Anterior cingulate cortex (tissue), 58 donors: ENCODE measurements at regions not wholly inside any gene's neighbourhood (a gene's known extent, or its start where the extent isn't known, plus 50 kb on each side); places are given as distances from the start of the nearest gene placed in this dataset.
"Not testable (repeated sequence)": the region's sequence is repeated elsewhere in the genome, so short reads cannot be mapped to it uniquely, and the experiment has no call there.

Experiments used
- DNase-seq, 58 donors: peaks; one replicate each; lab custom pipeline; 2025; lab: John Stamatoyannopoulos, UW

DNA sequence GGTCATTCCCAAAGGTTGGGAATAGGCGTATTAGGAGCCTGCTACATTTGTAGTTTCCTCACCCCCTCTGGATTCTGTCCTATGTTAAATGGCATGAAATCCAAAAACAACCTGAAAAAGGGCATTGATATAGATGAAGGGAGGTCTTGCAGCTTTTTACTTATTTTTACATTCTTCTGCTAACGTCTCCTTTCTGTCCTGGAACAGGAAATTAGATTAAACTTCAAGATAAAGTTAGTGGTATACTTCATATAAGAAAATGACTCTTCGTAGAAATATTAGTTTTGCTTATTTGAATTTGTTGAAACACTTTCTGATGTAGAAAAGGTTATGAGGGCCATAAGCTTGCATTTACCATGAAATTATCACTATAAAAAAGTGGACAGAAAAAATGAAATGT lies 694.5 kb downstream of the ADCYAP1 start:
- no peak for DNase-seq

DNA sequence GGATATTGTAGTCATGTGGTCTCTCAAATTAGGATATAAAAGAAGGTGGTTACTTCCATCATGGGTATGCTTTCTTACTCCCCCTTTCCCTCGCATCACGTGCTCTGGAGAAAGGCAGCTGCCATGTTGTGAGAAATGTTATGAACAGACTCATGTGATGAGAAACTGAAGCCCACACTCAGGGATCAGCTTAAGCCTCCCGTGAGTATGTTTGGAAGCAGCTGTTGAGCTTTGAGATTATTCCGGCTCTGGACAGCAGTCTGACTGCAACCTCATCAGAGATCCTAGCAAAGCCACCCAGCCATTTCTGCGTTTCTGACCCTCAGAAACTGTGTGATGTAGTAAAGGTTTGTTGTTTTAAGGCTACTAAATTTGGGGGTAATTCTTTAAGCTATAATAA lies 700.1 kb downstream of the ADCYAP1 start:
- no peak for DNase-seq

DNA sequence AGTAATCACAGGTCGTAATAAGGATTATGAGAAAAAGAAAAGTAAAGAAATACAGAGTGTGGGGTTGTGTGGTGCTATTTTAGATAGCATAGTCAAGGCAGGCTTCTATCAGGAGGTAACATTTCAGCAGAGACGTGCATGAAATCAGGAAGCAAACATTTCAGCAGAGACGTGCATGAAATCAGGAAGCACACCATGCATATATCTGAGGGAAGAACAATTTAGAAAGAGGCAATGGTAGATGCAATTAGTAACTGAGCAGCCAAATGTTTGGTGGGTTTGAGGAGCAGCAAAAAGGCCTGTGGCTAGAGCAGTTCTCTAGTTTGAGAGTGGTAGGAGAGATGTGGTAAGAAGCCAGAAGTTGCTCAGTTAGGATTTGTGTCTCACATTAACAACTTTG lies 713.7 kb downstream of the ADCYAP1 start:
- DNase-seq: no peak

DNA sequence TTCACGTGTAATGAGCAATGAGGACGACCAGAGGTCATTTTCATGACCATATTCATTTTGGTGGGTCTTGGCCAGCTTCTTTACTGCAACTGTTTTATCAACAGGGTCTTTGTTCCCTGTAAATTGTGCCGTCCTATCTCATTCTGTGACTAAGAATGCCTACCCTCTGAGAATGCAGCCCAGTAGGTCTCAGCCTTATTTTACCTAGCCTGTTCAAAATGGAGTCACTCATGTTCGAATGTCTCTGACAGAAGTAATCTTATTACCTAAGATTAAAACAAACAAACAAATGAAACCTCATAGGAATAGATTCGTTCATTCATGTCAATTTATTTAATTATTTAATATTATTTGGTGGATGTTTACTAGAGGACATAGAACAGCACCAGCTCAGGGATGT lies 714.8 kb downstream of the ADCYAP1 start:
- DNase-seq: no peak

DNA sequence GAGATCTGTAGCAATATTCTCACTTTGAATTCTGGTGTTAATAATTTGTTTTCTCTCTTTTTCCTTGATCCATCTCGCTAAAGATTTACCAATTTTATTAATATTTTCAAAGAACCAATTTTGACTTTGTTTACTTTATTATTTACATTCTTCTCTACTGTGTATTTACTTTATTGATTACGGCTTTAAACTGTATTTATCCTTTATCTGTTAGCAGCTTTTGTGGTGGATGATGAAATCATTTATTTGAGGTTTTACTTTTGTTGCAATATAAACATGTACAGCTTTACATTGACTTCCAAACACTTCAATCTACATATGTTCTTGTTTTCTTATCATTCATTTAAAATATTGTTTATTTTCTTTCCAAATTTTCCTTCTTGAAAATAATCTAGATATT lies 719.9 kb downstream of the ADCYAP1 start:
- no peak for DNase-seq

DNA sequence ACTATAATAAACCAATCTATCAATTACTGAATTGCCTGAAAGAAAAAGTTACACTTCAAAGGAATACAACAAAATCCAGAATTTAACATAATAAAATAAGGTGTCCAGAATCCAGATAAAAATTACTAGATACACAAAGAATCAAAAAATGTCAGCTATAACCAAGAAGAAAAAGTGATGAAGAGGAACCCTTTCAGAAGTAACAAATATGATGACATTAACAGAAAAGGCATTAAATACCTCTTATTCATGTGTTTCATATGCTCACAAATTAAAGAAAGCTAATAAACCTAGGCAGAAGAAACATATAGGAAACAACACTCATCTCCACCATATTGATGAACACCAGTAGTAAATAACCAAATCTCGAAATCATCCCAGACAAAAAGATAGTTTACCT lies 722.8 kb downstream of the ADCYAP1 start:
- DNase-seq: no peak

DNA sequence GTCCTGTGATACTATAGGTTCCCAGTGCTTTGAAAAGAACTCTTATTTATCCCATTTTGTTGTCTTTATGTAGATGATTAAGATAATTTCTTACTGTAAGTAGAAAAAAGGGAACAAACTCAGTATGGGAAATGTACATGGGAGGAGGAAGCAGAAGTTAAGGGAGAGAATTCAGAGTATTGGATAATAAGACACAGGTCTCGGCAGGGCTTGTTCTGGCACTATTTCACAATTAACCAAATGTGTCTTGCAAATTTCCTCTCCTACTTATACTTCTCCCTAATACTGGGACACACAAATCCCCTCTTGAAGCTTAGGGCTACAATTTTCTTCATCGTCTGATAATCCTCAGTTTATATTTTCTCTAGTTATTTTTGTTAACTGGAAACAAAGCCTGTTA lies 744.0 kb downstream of the ADCYAP1 start:
- DNase-seq: no peak

DNA sequence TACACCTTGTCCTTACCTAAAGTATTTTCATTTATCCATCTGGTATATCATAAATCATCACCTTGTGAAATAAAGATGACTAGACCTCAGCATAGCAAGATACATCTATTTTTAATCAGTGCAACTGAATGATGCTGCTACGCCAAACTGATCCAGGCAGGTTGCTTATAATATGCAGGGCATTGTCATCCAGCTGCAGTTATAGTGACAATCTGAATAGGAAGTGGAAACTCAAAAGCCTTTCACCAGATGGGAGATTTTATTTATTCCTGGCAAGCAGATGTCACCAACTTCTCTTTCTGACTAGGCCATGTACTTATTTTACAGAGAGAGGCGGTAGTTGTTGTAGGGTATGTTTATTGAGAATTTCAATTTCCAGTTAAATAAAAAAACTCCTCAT lies 747.3 kb downstream of the ADCYAP1 start:
- no peak for DNase-seq

DNA sequence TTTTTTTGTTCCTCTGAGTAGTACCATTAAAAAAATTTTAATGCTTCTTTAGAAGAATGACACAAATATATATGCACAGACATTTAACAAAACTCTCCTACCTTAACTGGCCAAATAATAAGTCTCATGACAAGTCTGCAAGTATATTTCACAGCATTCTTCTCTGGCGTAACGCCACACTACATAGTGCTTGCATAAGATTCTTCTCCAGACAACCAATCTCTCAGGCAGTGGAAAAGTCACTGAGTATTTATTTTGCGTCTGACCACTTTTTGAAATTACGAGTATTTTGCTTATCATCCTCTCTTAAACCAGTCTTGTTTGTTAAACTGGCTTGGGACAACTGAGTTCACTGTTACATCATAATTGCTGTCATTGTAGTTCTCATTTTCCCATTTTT lies 749.2 kb downstream of the ADCYAP1 start:
- no peak for DNase-seq

DNA sequence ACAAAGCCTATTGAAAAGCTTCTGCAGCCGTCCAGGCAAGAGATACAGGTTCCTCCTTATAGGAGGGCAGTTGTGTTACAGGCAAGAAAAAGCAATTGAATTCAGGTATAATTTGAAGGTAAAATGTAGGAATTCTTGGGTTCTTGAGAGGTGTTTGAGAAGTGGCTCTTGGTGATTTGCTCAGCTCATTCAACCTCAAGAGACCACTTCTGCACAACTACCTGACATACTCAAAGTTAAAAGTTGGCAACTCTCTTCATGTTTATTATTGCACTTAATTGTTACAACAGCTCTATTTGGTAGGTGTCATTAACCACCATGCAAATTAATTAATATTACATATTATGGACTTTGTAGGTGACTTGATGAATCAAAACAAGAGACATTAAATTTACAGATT lies 753.2 kb downstream of the ADCYAP1 start:
- no peak for DNase-seq

DNA sequence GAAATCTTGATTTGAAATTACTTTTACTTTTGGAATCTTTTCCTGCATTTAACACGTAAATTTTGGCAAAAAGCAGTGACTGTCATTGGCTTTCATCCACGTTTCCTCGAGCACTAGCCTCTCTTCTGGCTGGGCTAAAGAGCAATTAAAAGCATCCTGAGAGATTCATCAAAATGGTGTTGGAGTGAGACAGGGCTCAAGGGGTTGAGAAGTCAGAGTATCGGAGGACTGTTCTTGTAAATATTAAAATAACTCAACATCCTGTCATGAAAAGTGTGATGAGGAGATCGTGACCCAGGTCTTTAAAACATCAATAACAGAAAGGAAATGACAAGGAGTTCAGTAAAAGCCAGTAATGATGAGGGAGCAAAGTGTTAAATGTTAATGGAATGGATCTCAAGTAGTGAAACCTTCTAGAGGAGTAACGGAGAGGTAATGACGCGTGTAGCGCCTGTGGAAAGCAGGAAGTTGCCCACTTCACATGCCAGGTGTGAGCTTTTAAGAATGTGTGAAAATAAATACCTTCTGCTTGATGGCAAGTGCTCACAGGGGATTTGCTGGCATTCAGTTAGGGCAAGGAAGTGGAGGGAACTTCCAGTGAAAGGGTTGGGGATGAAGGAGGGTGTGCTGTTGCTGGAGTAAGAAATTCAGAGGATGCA lies 754.4 kb downstream of the ADCYAP1 start:
- DNase-seq: no peak

DNA sequence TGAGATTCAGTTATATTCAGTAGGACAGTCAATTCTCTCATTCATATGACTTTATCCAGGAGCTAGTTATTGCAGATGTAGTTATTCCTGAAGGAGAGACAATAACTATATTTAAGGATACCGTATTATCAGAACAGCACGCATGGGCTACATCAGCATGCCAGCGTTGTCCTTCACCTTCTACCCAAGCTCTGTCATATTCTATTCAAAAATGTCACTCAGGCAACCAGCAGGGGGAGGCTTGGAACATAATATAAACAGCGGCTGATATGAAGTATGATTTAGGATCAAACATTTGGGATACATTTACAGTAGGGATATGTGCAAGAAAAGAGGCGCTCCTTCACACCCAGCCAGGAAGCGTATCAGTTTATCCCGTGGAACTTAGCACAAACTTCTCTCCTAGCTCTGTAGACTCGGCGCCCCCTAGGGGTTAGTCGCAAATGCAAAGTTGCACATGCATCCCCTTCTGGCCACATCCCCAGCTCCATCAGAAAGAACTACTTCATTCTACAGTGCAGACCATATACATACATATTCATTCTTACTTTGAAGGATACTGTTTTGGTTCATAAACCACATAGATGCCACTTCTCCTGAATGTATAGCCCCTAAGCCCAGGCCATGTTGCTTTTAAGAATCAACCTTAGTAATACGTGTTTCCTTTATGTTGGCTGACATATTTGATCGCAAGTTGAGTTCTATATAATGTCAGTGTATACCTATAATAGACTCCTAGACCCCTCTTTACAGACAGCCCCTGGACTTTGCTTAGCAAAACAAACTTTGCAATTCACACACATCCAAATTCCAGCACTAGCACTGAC lies 759.4 kb downstream of the ADCYAP1 start:
- peak in 5 of 58 donors; percentile 0 to 6 (median 1) for DNase-seq

DNA sequence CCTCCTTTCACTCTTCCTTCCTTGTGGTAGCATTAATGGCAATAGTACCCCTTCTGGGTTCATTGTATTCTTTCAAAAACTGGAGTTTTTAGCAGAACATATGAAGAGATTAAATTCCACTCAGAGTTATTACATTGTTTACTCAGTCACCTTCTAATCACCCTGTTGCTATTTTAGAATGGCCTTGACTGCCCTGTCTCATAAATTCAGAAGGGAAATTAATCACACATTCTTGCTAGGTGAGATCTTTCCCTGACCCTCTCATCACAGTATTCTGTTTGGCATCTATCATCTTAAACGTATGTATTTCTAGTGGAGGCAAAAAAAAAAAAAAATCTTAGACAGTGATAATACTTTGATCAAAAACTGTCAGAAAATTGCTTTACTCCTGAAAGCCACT lies 760.4 kb downstream of the ADCYAP1 start:
- DNase-seq: no peak

DNA sequence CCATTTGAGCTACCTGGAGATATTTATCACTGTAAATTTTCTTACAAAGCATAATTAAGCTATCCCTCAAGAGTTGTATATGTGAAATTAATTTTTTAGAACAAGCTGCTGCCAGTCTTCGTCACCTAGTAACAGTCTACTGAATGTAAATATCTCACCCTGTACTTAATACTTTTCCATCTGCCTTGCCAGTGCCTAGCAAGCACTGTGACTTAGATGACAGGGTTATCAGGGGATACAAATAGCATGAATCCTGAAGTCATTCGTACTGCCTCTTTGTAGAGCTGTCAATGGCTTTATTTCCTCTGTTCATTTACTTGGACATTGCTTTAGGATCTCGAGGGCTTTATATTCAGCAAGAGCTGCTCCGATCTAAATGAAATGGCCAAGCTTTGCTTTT lies 763.6 kb downstream of the ADCYAP1 start:
- no peak for DNase-seq

DNA sequence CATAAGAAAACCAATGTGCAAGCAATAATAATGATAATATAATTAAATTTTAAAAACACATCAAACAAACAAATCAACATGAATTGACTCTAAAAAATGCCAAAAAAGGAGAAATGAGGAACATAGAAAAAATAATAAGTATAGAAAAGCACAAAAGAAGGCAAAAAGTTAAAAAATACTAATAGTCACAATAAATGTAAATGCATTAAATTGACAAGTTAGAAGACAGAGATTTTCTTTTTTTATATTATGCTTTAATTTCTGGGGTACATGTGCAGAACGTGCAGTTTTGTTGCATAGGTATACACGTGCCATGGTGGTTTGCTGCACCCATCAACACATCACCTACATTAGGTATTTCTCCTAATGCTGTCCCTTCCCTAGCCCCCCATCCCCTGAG lies 767.0 kb downstream of the ADCYAP1 start:
- not testable (repeated sequence) for DNase-seq

DNA sequence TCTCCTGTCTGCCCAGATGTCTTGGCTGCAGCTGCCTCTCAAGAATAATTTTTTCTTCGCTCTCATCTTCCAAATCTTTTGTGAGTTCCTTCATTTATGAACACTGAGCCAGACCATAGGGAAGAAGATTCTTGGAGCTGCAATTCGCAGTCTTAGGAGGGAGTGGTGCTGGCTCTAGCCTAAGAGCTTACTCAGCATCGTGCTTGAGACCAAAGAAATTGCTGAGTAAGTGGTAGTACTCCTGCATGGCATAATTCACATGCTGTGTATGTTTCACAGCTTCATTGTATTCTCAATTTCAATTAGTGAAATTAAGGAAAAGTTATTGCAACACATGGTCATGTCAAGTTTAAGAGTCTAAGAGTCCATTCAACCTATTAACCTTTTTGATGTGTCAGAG lies 771.7 kb downstream of the ADCYAP1 start:
- DNase-seq: no peak

DNA sequence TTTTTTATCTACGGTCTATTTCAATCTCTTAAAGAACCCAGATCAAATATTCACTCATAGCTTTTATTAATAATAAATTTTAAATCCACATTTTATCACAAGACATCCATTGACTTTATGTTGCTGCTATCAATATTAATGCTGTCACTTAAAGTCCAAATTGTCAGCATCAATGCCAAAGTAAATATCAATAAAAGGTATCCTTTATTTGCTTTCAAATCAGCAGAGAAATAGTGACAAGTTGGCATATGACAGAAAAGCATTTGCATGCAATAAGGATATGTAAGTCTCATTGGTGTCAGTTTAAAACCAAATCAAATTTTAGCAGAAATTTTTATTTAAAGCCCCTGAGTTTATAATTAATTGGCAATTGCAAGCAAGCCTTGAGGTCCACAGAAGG lies 775.4 kb downstream of the ADCYAP1 start:
- DNase-seq: no peak

DNA sequence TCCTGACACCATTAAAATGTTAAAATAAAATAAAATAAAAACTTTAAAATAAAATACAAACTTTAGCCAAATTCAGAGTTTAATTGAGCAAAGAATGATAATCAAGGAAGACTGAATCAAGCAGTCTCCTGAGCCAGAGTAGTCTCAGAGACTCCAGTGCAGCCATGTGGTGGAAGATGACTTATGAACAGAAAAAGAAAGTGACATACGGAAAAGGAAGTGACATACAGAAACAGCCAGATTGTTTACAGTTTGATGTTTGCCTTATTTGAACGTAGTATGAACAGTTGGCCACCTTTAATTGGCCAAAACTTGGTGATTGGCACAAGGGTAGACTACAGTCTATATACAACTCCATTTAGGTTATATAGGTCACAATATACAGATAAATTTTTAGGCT lies 787.2 kb downstream of the ADCYAP1 start:
- DNase-seq: no peak

DNA sequence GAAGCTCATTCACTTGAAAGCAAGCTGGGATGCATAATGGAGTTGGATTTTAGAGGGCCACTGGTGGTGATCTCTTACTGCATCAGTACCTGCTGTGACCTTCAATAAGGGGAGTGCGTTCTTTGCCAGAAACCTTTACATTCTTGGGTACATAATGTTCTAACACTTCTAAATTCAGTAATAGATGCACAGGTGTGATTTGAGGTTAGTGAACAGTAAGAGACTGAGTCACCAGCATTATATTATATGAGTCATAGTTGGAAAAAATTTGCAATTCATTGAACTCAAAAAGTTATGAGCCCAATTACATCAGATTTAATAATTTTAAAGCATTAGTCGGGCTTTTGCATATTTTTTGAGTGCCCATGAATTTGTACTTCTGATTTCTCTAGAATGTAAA lies 803.3 kb downstream of the ADCYAP1 start:
- DNase-seq: no peak

DNA sequence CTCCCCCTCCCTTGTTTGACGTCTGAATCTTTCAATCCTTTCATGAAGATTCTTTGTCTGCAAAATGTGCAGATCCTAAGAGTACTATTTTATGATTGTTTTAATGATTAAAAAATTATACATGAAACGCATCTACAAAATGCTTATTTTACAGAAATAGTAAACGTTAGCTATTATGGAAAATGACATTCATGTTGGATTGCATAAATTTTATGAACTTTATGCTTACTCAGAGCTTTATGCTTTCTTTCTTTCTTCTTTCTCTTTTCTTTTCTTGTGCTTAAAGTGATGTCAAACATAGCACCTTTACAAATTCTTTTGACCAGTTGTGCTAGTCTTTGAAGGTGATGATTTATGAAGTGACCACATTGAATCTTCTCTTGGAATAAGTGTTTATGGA lies 805.4 kb downstream of the ADCYAP1 start:
- DNase-seq: no peak

DNA sequence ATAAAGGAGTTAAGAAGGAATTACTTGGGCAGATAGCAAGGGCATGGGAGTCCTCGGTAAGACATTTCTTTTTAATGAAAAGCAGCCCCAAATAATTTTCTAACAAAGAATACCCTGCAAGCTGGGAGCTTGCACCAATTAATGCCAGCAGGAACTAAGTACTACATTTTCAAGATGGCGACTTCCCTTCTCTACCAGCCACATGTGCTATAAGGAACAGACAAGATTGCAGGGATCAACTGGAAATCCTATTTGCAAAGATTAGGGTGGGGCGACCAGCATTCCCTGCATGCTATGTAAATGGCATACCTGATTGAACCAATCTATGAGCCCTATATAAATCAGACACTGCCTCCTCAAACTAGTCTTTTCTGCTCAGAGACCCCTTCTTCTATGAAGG lies 827.5 kb downstream of the ADCYAP1 start:
- no peak for DNase-seq

DNA sequence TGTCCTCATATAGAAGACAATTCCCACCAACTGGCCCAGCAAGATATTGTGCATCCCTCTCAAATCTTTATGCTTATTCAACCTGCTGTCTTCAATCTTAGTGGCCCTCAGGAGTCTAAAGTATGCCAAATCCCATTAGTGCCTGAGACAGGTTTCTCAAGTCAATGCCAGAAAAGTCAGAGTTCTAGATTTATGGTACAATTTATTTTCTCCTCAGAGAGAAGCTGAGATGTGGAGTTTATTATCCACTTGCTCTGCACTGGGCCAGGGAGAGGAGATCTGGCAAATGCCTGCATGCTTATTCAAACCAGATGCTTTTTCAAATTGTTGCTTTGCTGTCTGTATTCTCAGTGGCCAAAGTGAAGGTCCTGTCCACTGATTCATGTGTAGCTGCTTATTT lies 825.2 kb downstream of the METTL4 start:
- no peak for DNase-seq
